ENCODE measurements at regions not wholly inside any gene's neighbourhood (a gene's known extent, or its start where the extent isn't known, plus 50 kb on each side); places are given as distances from the start of the nearest gene placed in this dataset.

DNA sequence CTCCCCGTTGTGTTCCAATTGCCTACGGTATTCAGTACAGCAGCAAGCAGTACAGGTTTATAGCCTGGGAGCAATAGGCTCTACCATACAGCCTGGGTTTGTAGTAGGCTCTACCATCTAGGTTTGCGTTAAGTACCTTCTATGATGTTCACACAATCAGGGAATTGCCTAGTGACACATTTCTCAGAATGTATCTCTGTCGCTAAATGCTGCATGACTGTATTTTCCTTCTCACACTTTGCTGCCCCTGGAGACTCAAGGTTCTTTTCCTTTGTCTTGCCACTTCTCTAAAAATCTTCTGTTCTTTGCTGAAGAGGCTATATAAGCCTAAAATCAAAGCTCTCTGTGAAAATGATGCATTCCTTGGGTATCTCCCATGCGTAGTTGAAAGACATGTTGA lies 241.9 kb downstream of the CD83 start:
- no peak for DNase-seq (ENCODE audit: extremely low spot score in 2 of 2)
- H3K27ac ChIP-seq = no peak overlapping the region
- TF ChIP-seq POLR2AphosphoS5 (IDR thresholded peaks at IDR 0.05; ENCODE audit: insufficient read depth in 1 of 2, low read depth in 1 of 2) (no peak), POLR2A (IDR thresholded peaks at IDR 0.05) (no peak)
- H3K4me1 ChIP-seq = peaks cover 9% of the 10 kb centered on the region
- no peaks in the 10 kb centered on the region for H3K27me3 ChIP-seq
- no peak overlapping the region for H3K4me3 ChIP-seq
- intact Hi-C loops (cut with DNase I) = no loop called here
- H3K9me3 ChIP-seq = no peaks in the 10 kb centered on the region
- H3K36me3 ChIP-seq = no peaks in the 10 kb centered on the region

DNA sequence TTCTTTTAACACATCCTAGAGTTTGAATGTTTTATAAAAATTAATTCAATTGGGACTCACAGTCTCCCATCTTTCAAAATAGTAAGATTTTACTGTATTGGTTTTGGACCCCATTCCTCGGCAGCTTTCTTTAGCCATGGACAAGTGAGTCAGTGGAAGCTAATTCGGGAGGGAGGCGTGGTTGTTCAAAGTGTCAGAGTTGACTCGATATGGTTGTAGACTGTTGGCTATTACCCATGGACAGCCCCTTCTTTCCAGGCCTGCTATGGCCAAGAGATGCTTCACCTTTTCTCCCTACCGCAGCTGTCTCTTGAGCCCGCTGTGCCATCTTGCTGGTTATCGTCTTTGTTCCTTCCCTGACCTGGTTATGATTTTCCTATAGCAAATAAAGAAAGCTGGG lies 243.0 kb downstream of the CD83 start:
- no peaks in the 10 kb centered on the region for H3K27me3 ChIP-seq
- no peaks in the 10 kb centered on the region for H3K36me3 ChIP-seq
- no peaks in the 10 kb centered on the region for H3K4me1 ChIP-seq
- TF ChIP-seq POLR2AphosphoS5 (IDR thresholded peaks at IDR 0.05; ENCODE audit: insufficient read depth in 1 of 2, low read depth in 1 of 2) = no peak
- TF ChIP-seq, protein P1, sequence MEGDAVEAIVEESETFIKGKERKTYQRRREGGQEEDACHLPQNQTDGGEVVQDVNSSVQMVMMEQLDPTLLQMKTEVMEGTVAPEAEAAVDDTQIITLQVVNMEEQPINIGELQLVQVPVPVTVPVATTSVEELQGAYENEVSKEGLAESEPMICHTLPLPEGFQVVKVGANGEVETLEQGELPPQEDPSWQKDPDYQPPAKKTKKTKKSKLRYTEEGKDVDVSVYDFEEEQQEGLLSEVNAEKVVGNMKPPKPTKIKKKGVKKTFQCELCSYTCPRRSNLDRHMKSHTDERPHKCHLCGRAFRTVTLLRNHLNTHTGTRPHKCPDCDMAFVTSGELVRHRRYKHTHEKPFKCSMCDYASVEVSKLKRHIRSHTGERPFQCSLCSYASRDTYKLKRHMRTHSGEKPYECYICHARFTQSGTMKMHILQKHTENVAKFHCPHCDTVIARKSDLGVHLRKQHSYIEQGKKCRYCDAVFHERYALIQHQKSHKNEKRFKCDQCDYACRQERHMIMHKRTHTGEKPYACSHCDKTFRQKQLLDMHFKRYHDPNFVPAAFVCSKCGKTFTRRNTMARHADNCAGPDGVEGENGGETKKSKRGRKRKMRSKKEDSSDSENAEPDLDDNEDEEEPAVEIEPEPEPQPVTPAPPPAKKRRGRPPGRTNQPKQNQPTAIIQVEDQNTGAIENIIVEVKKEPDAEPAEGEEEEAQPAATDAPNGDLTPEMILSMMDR (IDR thresholded peaks at IDR 0.05) = no peak
- no peak for TF ChIP-seq POLR2A (IDR thresholded peaks at IDR 0.05)
- intact Hi-C loops (cut with DNase I) = no loop called here
- no peak overlapping the region for H3K4me3 ChIP-seq
- no peaks in the 10 kb centered on the region for H3K9me3 ChIP-seq
- DNase-seq (ENCODE audit: extremely low spot score in 2 of 2) = no peak
- H3K27ac ChIP-seq = no peak overlapping the region

DNA sequence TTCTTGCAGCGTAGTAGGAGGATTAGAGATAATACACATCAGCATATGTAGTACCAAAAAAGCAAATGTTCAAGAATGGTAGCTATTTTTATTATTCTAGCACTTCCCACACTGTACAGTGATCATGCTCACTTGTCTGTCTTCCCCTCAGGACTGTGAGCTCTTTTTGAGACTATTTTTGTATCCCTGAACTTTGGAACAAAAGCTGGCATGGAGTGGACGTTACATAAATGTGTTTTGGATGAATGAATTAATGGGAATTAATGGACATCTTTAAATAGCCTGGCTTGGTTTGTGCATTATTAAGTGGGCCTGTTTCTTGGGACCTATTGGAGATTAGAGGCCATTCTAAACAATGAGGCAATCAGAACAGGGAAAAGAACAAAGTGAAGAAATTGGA lies 243.7 kb downstream of the CD83 start:
- DNase-seq (ENCODE audit: extremely low spot score in 2 of 2) = no peak
- intact Hi-C loops (cut with DNase I) = no loop called here
- Histone ChIP-seq H3K36me3 (no peaks in the 10 kb centered on the region), H3K4me1 (no peaks in the 10 kb centered on the region), H3K27me3 (no peaks in the 10 kb centered on the region), H3K4me3 (no peak overlapping the region), H3K9me3 (no peaks in the 10 kb centered on the region), H3K27ac (no peak overlapping the region)
- TF ChIP-seq POLR2AphosphoS5 (IDR thresholded peaks at IDR 0.05; ENCODE audit: insufficient read depth in 1 of 2, low read depth in 1 of 2) = no peak
- TF ChIP-seq, protein P1 (IDR thresholded peaks at IDR 0.05) = no peak
- TF ChIP-seq POLR2A (IDR thresholded peaks at IDR 0.05) = no peak

DNA sequence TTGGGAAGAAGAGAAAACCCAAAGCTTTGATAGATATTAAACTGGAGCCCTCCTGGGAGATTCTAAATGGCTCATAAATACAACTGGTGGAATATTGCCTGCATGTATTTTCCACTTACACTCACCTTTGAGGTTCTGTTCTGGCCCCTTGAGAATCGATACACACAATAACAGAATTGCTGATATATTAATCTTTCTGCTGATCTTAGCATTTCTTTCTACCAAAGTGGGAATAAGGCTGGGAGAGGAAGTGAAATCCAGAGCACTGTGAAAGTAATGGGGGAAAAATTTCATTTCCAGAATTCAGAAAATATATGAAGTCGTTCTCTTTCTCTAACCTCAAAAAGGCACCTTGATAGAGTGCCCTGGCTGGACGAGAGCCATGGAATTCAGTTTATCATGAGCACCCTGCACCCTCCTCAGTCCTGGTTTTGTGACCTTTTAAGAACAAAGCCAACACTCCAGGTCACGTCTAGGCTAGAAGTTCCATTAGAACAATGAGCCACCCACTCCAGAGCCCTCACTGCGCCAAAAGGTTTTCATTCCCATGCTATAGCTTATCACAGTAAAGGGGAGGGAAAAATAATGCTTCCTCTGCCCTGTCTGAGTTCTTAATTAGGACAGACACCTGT lies 244.5 kb downstream of the CD83 start:
- no peak for DNase-seq (ENCODE audit: extremely low spot score in 2 of 2)
- no peak overlapping the region for H3K4me3 ChIP-seq
- H3K9me3 ChIP-seq = no peaks in the 10 kb centered on the region
- H3K36me3 ChIP-seq = no peaks in the 10 kb centered on the region
- H3K27me3 ChIP-seq = no peaks in the 10 kb centered on the region
- H3K4me1 ChIP-seq = no peaks in the 10 kb centered on the region
- no peak for TF ChIP-seq POLR2A (IDR thresholded peaks at IDR 0.05)
- TF ChIP-seq, protein P1 (IDR thresholded peaks at IDR 0.05) = no peak
- no peak for TF ChIP-seq POLR2AphosphoS5 (IDR thresholded peaks at IDR 0.05; ENCODE audit: insufficient read depth in 1 of 2, low read depth in 1 of 2)
- H3K27ac ChIP-seq = no peak overlapping the region
- intact Hi-C loops (cut with DNase I) = no loop called here

DNA sequence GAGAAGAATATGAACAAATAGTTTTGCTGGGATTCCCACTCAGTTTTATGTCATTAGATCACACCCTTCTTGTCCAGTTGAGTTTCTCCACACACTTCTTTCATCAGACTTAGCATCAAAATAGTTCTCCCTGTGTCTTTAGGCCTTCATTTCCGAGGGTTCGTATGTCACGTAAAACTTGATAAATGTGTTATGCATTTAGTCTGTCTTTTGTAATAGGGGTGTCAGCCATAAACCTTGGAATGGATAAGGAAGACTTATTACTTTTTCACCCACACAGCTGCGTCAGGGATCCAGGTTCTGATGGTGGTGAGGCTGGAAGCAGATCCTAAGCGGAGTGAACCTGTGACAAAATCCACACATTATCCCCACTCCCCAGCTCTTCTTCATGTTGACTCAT lies 246.8 kb downstream of the CD83 start:
- Histone ChIP-seq H3K4me1 (no peaks in the 10 kb centered on the region), H3K9me3 (no peaks in the 10 kb centered on the region), H3K4me3 (no peak overlapping the region), H3K27ac (no peak overlapping the region), H3K27me3 (no peaks in the 10 kb centered on the region), H3K36me3 (no peaks in the 10 kb centered on the region)
- intact Hi-C loops (cut with DNase I) = no loop called here
- no peak for DNase-seq (ENCODE audit: extremely low spot score in 2 of 2)
- TF ChIP-seq, protein P1 (IDR thresholded peaks at IDR 0.05) = no peak
- TF ChIP-seq POLR2A (IDR thresholded peaks at IDR 0.05) (no peak), POLR2AphosphoS5 (IDR thresholded peaks at IDR 0.05; ENCODE audit: insufficient read depth in 1 of 2, low read depth in 1 of 2) (no peak)
